AG09319 (cell line): ENCODE measurements at regions not wholly inside any gene's neighbourhood (a gene's known extent, or its start where the extent isn't known, plus 50 kb on each side); places are given as distances from the start of the nearest gene placed in this dataset.
"Not testable (repeated sequence)": the region's sequence is repeated elsewhere in the genome, so short reads cannot be mapped to it uniquely, and the experiment has no call there.

Source experiments
- DNase-seq: peaks from one replicate; pipeline ENCODE4 v3.0.0-alpha.2; 2010; ENCODE audit warnings: low read depth; ENCODE audit errors: extremely low read depth
- CTCF ChIP-seq: IDR thresholded peaks from 2 replicates; pipeline ENCODE4 v1.5.1; 2011; ENCODE audit warnings: low read depth, mild to moderate bottlenecking, inconsistent platforms, low read length, moderate library complexity

GRCh38 chr17:27109346-27109745, 184.6 kb upstream of the WSB1 start:
- TF ChIP-seq CTCF, result no peak

GRCh38 chr17:27153005-27153404, 140.9 kb upstream of the WSB1 start:
- no peak for DNase-seq
- no peak for TF ChIP-seq CTCF

More at GRCh38 chr17:27109346-27109745, 184.6 kb upstream of the WSB1 start:
- no peak for DNase-seq

GRCh38 chr17:27155866-27156265, 138.0 kb upstream of the WSB1 start:
- DNase-seq, result no peak
- TF ChIP-seq CTCF, result no peak

GRCh38 chr17:27157297-27157696, 136.6 kb upstream of the WSB1 start:
- DNase-seq, result no peak
- no peak for TF ChIP-seq CTCF

- no peak for DNase-seq
- no peak for TF ChIP-seq CTCF
Observed at GRCh38 chr17:27157898-27158297, 136.0 kb upstream of the WSB1 start.

GRCh38 chr17:27158382-27158781, 135.5 kb upstream of the WSB1 start:
- TF ChIP-seq CTCF, result no peak
- DNase-seq, result no peak

- DNase-seq, result no peak
- no peak for TF ChIP-seq CTCF
Observed at GRCh38 chr17:27180322-27180721, 113.6 kb upstream of the WSB1 start.

- not testable (repeated sequence) for DNase-seq
Observed at GRCh38 chr17:27181379-27181925, 112.5 kb upstream of the WSB1 start.
